Body of pancreas (tissue), 4 donors: ENCODE measurements at regions not wholly inside any gene's neighbourhood (a gene's known extent, or its start where the extent isn't known, plus 50 kb on each side); places are given as distances from the start of the nearest gene placed in this dataset.

Source experiments
- ATAC-seq: fragments of 150-250 bp; one replicate; pipeline ENCODE4 v1.9.1; 2016
- DNase-seq, 4 donors: peaks; one replicate each; pipeline ENCODE4 v3.0.0-alpha.2; 2019
- H3K27ac ChIP-seq, 4 donors: fragments of 200-600 bp; sonication (generic); 1 replicate in 3 of 4; 2 replicates in 1 of 4; pipeline versions ENCODE4 v1.5.1 to v1.6.1; 2016 to 2019; ENCODE audit warnings: mild to moderate bottlenecking in 1 of 4, mixed read lengths in 1 of 4, moderate library complexity in 1 of 4
- H3K27me3 ChIP-seq, 2 donors: fragments of 200-600 bp; sonication (generic); one replicate each; pipeline ENCODE4 v1.6.0; 2016; ENCODE audit warnings: mild to moderate bottlenecking in 1 of 2
- H3K36me3 ChIP-seq, 2 donors: fragments of 200-600 bp; sonication (generic); replicated peaks in 1 of 2; 2 replicates each; pipeline ENCODE4 v1.5.1; 2016; ENCODE audit warnings: low read depth in 2 of 2; ENCODE audit not compliant: insufficient read depth in 1 of 2
- H3K4me1 ChIP-seq: fragments of 200-600 bp; sonication (generic); one replicate; pipeline ENCODE4 v1.6.0; 2016
- H3K4me3 ChIP-seq, 2 donors: fragments of 200-600 bp; sonication (generic); 1 replicate in 1 of 2; 2 replicates in 1 of 2; pipeline ENCODE4 v1.5.1; 2016 to 2019
- H3K9me3 ChIP-seq, 3 donors: fragments of 200-600 bp; sonication (generic); 1 replicate in 2 of 3; 2 replicates in 1 of 3; pipeline ENCODE4 v1.5.1; 2016
- CTCF ChIP-seq, 7 experiments: fragments of 450-650 bp in 4 of 7; fragments of 200-600 bp in 3 of 7; sonication (generic) in 3 of 7; IDR thresholded peaks; one replicate each; pipeline ENCODE4 v1.5.1; 2016 to 2019; ENCODE audit warnings: antibody characterized with exemption in 7 of 7
- POLR2A ChIP-seq, 3 donors: fragments of 450-650 bp; IDR thresholded peaks; one replicate each; pipeline ENCODE4 v1.6.1; 2016; ENCODE audit warnings: antibody characterized with exemption in 3 of 3, mild to moderate bottlenecking in 2 of 3
- WGBS, 2 donors: methylation state at CpG; one replicate each; pipeline ENCODE4 v1.1.5; 2017; 5-methylcytosine and 5-hydroxymethylcytosine counted together
- intact Hi-C: fragments of 100-400 bp; cut with DNase I; formaldehyde crosslinking; loops from one replicate; pipeline ENCODE4 v1.15.1; 2023

GRCh38 chr6:109303640-109304283 lies 78.5 kb downstream of the CD164 start:
- Histone ChIP-seq H3K27ac (peak overlapping the region in 3 of 4 donors; percentile 28 to 50 (median 42)), H3K27me3 (no peaks in the 10 kb centered on the region), H3K36me3 (no peaks in the 10 kb centered on the region), H3K4me1 (peaks cover 51% of the 10 kb centered on the region), H3K9me3 (no peaks in the 10 kb centered on the region), H3K4me3 (no peak overlapping the region)
- intact Hi-C loops: no loop called here
- 36 to 39% methylated on average over 6 of the region's 6 CpGs for WGBS, 2 donors
- DNase-seq (peak; percentile 28 to 62 (median 38)), ATAC-seq (no peak)
- TF ChIP-seq POLR2A (IDR thresholded peaks at IDR 0.05) (no peak), CTCF (IDR thresholded peaks at IDR 0.05) (no peak)

GRCh38 chr6:109303164-109303563 lies 79.1 kb downstream of the CD164 start:
- Histone ChIP-seq H3K36me3 (no peaks in the 10 kb centered on the region), H3K27me3 (no peaks in the 10 kb centered on the region), H3K4me3 (no peak overlapping the region), H3K4me1 (peaks cover 48% of the 10 kb centered on the region), H3K27ac (no peak overlapping the region), H3K9me3 (no peaks in the 10 kb centered on the region)
- ATAC-seq (no peak), DNase-seq (no peak)
- TF ChIP-seq CTCF (IDR thresholded peaks at IDR 0.05) (no peak), POLR2A (IDR thresholded peaks at IDR 0.05) (no peak)
- intact Hi-C loops: no loop called here
- WGBS, 2 donors: 91 to 98% methylated on average over 4 of the region's 4 CpGs

GRCh38 chr6:109302176-109302575 lies 80.1 kb downstream of the CD164 start:
- DNase-seq: no peak
- no peaks in the 10 kb centered on the region for H3K36me3 ChIP-seq
- H3K9me3 ChIP-seq: no peaks in the 10 kb centered on the region
- intact Hi-C loops: no loop called here
- no peak overlapping the region for H3K27ac ChIP-seq
- 66 to 69% methylated on average over 3 to 4 of the region's 4 CpGs for WGBS, 2 donors
- no peak overlapping the region for H3K4me3 ChIP-seq
- peaks cover 38% of the 10 kb centered on the region for H3K4me1 ChIP-seq
- ATAC-seq: no peak
- no peaks in the 10 kb centered on the region for H3K27me3 ChIP-seq
- TF ChIP-seq CTCF (IDR thresholded peaks at IDR 0.05) (no peak), POLR2A (IDR thresholded peaks at IDR 0.05) (no peak)

GRCh38 chr6:109301418-109301817 lies 80.8 kb downstream of the CD164 start:
- no peak for DNase-seq
- Histone ChIP-seq H3K4me1 (peaks cover 43% of the 10 kb centered on the region), H3K4me3 (no peak overlapping the region), H3K9me3 (no peaks in the 10 kb centered on the region), H3K36me3 (no peaks in the 10 kb centered on the region), H3K27ac (no peak overlapping the region), H3K27me3 (no peaks in the 10 kb centered on the region)
- TF ChIP-seq POLR2A (IDR thresholded peaks at IDR 0.05) (no peak), CTCF (IDR thresholded peaks at IDR 0.05) (no peak)
- 56 to 77% methylated on average over 2 of the region's 2 CpGs for WGBS, 2 donors
- ATAC-seq: no peak
- intact Hi-C loops: no loop called here

- WGBS, 2 donors: 55 to 72% methylated on average over 1 of the region's 1 CpG
- H3K4me1 ChIP-seq: peaks cover 48% of the 10 kb centered on the region
- no peak overlapping the region for H3K4me3 ChIP-seq
- TF ChIP-seq POLR2A (IDR thresholded peaks at IDR 0.05) (no peak), CTCF (IDR thresholded peaks at IDR 0.05) (no peak)
- no peaks in the 10 kb centered on the region for H3K36me3 ChIP-seq
- DNase-seq (no peak), ATAC-seq (no peak)
- intact Hi-C loops: no loop called here
- no peaks in the 10 kb centered on the region for H3K9me3 ChIP-seq
- H3K27me3 ChIP-seq: no peaks in the 10 kb centered on the region
- peak overlapping the region in 2 of 4 donors; percentile 47 to 60 for H3K27ac ChIP-seq
These were observed 81.4 kb downstream of the CD164 start for GRCh38 chr6:109300874-109301273.
